ENCODE measurements at regions not wholly inside any gene's neighbourhood (a gene's known extent, or its start where the extent isn't known, plus 50 kb on each side); places are given as distances from the start of the nearest gene placed in this dataset.
A peak's percentile ranks its signal among the peaks of the same experiment; 100 is the strongest.
"Not testable (repeated sequence)": the region's sequence is repeated elsewhere in the genome, so short reads cannot be mapped to it uniquely, and the experiment has no call there.

DNA sequence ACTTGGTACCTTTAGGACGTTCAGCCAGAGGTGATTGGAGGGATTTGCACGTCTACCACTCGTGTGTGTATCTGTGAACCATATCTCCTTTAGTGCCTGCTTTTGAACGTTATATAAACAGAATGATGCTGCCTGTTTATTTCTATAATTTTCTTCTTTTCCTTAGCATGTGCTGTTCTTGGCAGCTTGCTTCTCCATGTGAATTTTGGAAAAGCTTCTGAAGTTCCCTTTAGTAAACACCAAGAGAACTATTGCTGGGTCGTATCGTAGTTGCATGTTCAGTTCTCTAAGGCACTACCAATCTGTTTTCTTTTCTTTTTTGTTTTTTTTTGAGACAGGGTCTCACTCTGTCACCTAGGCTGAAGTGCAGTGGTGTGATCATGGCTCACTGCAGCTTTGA lies 73.8 kb upstream of the FANCC start:
- not testable (repeated sequence) for DNase-seq (ENCODE audit: low spot score)

DNA sequence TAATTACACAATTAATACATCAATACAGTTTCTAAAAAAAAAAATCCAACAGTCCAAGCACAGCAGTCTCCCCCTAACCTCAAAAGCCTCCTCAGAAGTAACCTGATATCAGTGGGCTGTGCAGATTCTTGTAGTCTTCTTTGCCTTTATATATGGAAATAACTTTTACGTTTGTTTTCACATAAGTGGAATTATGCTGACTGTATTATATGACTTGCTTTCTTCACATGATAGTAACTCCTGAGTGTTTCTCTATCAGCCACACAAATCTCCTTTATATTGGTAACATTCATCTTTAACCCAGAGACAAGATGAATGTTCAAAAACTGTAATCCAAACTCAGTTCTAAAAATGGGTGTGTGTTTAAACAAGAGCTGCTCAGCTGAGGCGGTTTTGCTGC lies 71.9 kb upstream of the FANCC start:
- DNase-seq (ENCODE audit: low spot score), result no peak

DNA sequence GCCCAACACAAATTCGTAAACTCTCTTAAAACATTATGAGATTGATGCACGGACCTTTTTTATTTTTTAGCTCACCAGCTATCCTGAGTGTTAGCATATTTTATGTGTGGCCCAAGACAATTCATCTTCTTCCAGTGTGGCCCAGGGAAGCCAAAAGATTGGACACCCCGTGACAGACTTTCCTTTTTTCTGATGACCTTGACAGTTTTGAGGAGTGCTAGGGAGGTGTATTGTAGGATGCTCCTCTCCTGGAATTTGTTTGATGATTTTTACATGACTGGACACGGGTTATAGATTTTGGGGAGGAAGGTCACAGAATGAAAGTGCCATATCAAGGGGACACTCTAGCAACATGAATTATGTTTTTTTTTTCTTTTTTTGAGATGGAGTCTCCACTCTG lies 69.3 kb upstream of the FANCC start:
- DNase-seq (ENCODE audit: low spot score), result no peak

DNA sequence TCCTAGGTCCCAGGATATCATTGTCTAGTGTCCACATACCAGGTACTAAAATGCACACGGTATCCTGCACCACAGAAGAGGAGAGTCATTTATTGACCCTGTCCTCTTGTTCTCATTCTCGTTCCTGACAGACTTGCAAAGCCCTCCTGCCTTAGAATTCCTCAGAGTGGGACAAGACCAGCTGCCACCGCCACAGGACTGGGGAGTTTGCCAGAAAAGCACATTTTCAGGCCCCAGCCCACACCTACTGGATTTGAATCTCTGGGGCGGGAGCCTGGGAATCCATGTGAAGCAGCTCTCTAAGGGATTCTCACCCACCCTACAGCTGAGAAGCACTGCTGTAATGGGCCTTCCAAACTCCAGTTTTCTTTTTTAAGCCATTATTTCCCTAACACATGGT lies 68.0 kb upstream of the FANCC start:
- no peak for DNase-seq (ENCODE audit: low spot score)

DNA sequence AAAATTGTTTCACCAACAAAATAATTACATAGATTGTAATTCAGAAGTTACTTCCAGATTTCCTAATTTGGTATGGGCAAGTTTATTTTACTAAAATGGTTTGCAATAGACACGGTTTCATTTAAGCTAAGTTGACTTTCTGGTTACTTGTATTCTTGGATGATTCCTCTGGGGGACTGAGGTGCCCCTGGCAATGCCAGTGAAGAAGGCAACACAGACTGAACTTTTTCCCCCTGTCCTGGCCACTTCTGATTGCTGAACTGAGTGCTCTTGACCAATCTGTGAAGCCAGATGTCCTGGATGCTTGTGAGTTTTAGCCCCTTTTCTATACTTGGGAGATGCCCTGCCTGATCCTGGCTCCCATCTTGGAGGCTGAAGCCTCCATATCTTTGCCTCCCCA lies 66.3 kb upstream of the FANCC start:
- DNase-seq (ENCODE audit: low spot score), result no peak

DNA sequence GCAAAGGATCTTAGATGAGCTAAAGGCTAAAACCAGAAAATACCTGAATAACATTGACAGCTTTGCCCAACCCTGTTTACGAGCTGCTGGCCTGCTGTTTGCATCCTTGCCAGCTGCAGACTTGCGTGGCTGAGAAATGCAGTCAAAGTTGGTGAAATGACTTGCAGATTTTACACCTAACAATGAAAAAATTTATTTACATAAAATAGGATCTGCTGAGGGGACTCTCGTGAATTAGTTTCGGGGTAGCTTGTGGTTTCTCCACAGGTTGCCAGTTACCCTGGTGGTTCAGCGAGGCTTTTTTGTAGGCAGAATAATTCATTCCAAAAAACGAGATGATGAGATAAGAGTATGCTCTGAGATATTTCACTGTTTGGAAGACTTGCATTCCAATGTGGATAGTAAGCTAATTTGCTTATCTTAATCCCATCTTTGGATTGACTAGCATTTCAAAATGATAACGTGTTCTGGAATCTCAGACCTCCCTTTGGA lies 65.7 kb upstream of the FANCC start:
- DNase-seq (ENCODE audit: low spot score), result no peak

DNA sequence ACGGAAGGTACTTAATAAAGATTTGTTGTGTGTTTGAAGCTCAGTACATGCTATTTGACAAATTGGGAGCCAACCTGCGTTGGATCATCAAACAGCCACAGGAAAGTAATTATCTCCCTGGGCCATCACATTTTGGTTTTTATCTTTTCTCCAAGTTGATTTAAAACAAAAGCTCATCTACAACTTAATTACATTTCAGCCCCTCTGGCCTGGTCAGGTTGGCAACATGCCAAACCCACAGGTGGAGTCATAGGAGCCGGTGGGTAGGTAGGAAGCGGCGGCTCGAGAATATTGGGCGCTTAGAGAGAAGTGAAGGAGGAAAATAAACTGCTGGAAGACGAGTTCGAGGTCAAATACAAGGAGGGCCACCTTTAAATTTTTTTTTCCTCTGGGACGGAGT lies 64.9 kb upstream of the FANCC start:
- no peak for DNase-seq (ENCODE audit: low spot score)

DNA sequence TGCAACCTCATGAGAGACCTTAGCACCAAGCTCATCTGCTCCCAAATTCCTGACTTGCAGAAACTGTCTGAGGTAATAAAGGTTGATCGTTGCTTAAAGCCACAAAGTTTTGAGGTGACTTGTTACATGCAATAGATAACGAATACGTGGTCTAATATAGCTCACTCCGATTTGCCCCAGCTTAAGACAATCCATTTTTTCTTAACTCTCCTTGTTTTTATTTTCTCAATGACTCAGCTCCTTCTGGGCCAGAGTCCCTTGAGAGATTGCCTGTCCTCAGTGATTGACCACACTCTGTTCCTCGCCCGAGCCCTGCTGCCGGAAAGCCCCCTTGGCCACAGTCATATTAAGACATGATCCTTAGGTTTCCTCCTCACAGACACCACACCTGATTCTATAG lies 63.7 kb upstream of the FANCC start:
- DNase-seq (ENCODE audit: low spot score), result no peak

DNA sequence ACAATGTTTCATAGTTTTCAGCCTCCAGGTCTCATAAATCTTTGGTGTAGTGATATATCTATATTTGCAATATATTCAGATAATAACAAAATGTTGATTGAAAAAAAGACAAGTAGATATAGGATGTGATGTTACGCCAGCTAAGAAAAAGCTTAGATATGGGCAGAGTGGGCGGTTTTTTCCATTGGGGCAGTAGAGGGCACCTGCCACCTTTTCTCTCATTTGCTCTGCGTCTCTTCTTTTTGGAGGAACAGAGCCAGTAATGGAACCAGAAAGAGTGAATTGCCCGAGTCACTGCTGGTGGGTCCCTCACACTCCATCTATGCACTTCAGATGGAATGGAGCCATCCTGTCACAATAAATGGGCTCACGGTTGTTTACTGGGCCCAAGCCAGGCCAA lies 62.1 kb upstream of the FANCC start:
- no peak for DNase-seq (ENCODE audit: low spot score)

DNA sequence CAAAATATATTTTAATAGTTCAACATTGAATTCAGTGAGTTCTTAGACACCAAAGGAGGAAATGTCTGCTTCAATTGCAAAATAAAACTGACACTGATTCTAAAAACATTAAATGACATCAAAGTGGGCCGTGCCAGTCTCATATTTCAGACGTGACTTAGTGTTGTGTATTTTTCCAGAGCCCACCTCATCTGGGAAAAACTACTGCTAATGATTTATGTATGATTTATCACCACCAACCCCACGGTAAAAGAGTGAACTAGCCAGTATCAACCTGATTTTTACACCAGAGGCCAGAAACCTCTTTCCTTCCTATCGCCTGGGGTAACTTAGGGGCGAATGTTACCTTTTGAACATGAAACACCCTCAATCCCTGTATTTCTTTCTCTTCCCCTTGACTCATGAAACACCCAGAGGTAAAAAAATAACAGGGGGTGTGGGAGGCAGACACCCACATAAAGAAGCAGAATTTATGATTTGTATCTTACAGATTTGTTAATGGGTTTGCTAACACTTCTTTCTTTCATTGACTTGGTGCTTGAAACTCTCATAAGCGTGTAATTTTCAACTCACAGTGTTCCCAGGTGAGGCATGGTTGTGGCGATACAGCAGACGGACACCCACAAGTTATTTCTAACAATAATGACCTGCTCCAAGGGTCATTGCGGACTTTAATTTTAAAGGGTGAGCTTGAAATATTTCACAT lies 56.4 kb upstream of the FANCC start:
- no peak for DNase-seq (ENCODE audit: low spot score)

DNA sequence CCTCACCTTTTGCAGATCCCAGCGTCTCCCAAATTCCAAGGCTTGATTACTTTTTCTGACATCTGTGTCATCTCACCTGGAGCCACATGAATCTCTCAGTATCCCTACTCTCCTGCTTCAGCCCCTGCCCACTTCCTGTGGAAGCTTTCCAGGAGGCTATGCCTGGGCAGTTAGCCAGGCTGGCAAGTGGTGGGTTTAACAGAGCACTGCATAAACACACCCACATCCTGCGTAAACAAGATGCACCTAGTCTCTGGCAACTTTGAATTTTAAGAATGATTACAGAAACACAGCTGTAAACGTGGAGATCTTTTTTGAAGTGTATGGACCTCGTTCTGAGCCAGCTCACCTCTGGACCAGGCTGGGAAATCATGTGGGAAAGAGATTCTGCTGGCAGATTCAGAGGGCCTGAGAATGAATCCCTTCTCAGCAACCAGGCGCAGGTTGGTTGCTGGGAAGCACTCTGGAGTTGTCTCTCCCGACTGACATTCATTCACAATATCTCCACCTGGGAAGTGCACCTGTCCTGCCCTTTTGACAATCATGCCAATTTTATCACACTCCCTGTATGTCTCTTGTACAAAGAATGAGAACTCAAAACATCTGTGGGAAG lies 55.7 kb upstream of the FANCC start:
- DNase-seq (ENCODE audit: low spot score), result peak; percentile 5

DNA sequence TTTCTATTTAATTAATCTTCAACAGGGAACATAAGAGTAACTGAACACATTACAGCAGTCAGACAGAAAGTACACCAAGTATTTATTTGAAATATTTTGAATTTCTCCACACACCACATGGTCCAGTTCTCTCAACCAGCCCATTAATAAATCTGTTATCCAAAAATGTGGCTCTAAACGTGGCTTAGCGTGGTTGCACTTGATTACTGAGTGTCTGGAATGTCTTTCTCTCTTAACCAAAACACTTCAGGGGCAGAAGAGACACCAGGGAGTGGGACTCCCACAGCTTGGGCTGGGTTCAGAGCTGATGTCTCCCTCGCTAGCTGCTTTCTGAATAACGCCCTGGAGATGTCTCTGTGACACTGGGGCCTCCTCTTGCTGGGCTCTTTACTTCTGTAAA lies 52.6 kb upstream of the FANCC start:
- no peak for DNase-seq (ENCODE audit: low spot score)

DNA sequence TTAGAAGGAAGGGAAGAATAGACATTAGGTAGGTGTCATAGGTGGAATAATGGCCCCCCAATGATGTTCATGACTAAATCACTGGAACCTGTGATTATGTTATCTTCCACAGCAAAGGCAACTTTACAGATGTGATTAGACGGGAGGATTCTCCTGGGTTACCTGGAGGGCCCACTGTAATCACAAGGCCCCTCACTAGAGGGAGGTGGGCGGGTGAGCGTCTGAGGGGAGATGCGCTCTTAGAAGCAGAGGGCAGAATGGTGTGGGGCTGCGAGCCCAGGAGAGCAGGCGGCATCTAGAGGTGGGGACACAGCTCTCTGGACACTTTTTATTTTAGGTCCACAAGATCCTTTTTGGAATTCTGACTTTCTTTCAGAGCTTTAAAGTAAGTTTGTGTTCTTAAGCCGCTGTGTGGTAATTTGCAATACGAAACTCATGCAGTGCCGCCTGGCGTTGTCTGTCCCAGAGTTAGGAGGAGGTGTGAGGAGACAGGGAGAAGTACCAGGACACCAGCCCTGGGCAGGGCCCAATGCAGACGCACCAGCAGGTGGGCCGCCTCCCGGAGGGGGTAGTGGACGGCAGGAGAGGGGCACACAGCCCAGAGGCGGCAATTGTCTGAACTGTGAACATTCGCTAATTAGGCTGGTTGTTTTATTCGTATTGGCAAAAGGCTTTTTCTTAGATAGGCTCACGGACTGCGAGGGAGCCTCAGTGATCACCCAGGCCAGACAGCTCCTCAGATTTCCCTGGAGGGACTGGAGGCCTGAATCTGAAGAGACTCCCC lies 51.1 kb upstream of the FANCC start:
- no peak for DNase-seq (ENCODE audit: low spot score)

All from NAMALWA (cell line).